Natural killer cell (primary cell): ENCODE measurements at regions not wholly inside any gene's neighbourhood (a gene's known extent, or its start where the extent isn't known, plus 50 kb on each side); places are given as distances from the start of the nearest gene placed in this dataset.

Experiments
- ATAC-seq, 3 donors: fragments of 150-1000 bp in 2 of 3; fragments of 200-7000 bp in 1 of 3; cut with Tn5 transposase; 1 replicate in 1 of 3; 2 replicates in 2 of 3; pipeline ENCODE4 v1.10.0; 2021; ENCODE audit warnings: mild to moderate bottlenecking in 2 of 3, moderate library complexity in 2 of 3
- DNase-seq, 2 donors: peaks; one replicate each; pipeline versions ENCODE4 v3.0.0 to v3.0.0-alpha.2; 2013 to 2021; ENCODE audit warnings: mixed read lengths in 1 of 2
- H3K27ac ChIP-seq: one replicate; pipeline ENCODE4 v1.5.1; 2013; ENCODE audit warnings: mild to moderate bottlenecking, low read length
- H3K27me3 ChIP-seq: one replicate; pipeline ENCODE4 v1.6.1; 2013; ENCODE audit warnings: low read length; ENCODE audit not compliant: control insufficient read depth, insufficient read depth
- H3K36me3 ChIP-seq: one replicate; pipeline ENCODE4 v1.6.1; 2013; ENCODE audit warnings: low read length; ENCODE audit not compliant: control insufficient read depth, insufficient read depth
- H3K4me1 ChIP-seq: one replicate; pipeline ENCODE4 v1.6.1; 2013; ENCODE audit warnings: low read length; ENCODE audit not compliant: control insufficient read depth, insufficient read depth
- H3K4me3 ChIP-seq: one replicate; pipeline ENCODE4 v1.5.1; 2013; ENCODE audit warnings: low read length
- H3K9me3 ChIP-seq: one replicate; pipeline ENCODE4 v1.6.1; 2013; ENCODE audit warnings: low read length; ENCODE audit not compliant: control insufficient read depth, insufficient read depth
- H3K27ac Mint-ChIP-seq, 2 donors: one replicate each; pipeline ENCODE4 v1.8.0; 2022; ENCODE audit warnings: mild to moderate bottlenecking in 2 of 2, mixed read lengths in 2 of 2, moderate library complexity in 1 of 2
- H3K27me3 Mint-ChIP-seq, 2 donors: one replicate each; pipeline ENCODE4 v1.8.0; 2022; ENCODE audit warnings: low read depth in 2 of 2, mixed read lengths in 2 of 2
- H3K36me3 Mint-ChIP-seq: one replicate; pipeline ENCODE4 v1.8.0; 2022; ENCODE audit warnings: mixed read lengths
- H3K4me1 Mint-ChIP-seq, 2 donors: one replicate each; pipeline ENCODE4 v1.8.0; 2022; ENCODE audit warnings: mixed read lengths in 2 of 2
- H3K4me3 Mint-ChIP-seq: one replicate; pipeline ENCODE4 v1.8.0; 2022; ENCODE audit warnings: mild to moderate bottlenecking, moderate library complexity, mixed read lengths
- H3K9me3 Mint-ChIP-seq, 2 donors: one replicate each; pipeline ENCODE4 v1.8.0; 2022; ENCODE audit warnings: mixed read lengths in 2 of 2
- WGBS: methylation state at CpG from one replicate; pipeline ENCODE4 v1.1.7; 2013; ENCODE audit warnings: missing lambda C conversion rate; ENCODE audit not compliant: insufficient coverage; 5-methylcytosine and 5-hydroxymethylcytosine counted together
- intact Hi-C: fragments of 100-400 bp; cut with micrococcal nuclease; formaldehyde crosslinking; loops from one replicate; pipeline ENCODE4 v1.14.2; 2022
- TF ChIP-seq, protein P1 (sequence below): fragments of 200-600 bp; IDR thresholded peaks from one replicate; pipeline ENCODE4 v1.8.0; 2022; ENCODE audit warnings: antibody characterized with exemption

DNA sequence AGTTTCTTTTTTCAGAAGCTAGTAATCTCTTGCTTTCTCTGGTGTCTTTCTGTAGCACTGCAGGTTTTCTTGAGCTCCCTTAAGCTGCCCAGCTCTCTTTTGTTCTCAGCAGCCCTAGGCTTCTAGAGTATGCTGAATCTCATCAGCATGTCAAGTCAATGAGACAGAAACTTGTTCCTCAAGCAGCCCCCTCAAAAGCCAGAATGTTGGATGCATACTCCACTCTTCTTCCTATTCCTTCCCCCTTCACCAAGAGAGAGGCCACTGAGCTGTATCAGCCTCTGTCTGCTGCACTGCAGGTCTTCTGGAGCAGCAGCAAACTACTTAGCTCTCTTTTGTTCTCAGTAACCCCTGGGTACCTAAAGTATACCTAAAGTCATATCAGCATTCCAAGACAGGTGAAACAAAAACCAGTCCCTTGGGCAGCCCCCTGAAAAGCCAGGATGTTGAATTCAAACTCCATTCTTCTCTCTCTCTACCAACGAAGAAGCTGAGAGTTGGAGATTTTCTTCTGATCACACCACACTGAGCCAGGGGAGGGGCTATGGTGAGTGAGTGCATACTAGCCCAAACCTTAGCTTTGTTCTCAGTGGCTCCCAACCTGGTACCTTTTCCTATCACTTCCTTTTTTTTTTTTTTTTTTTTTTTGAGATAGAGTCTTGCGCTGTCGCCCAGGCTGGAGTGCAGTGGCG, 73.3 kb upstream of the WAC start:
- Mint-ChIP-seq H3K4me3 (no peak overlapping the region), H3K4me1 (no peaks in the 10 kb centered on the region), H3K27me3 (peaks cover 20 to 37% of the 10 kb centered on the region in 2 donors), H3K36me3 (no peaks in the 10 kb centered on the region), H3K27ac (no peak overlapping the region), H3K9me3 (no peaks in the 10 kb centered on the region)
- TF ChIP-seq, protein P1, sequence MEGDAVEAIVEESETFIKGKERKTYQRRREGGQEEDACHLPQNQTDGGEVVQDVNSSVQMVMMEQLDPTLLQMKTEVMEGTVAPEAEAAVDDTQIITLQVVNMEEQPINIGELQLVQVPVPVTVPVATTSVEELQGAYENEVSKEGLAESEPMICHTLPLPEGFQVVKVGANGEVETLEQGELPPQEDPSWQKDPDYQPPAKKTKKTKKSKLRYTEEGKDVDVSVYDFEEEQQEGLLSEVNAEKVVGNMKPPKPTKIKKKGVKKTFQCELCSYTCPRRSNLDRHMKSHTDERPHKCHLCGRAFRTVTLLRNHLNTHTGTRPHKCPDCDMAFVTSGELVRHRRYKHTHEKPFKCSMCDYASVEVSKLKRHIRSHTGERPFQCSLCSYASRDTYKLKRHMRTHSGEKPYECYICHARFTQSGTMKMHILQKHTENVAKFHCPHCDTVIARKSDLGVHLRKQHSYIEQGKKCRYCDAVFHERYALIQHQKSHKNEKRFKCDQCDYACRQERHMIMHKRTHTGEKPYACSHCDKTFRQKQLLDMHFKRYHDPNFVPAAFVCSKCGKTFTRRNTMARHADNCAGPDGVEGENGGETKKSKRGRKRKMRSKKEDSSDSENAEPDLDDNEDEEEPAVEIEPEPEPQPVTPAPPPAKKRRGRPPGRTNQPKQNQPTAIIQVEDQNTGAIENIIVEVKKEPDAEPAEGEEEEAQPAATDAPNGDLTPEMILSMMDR: no peak
- intact Hi-C loops: no loop called here
- no peaks in the 10 kb centered on the region for H3K4me1 ChIP-seq
- WGBS: no CpG with 5 or more reads among the region's 4 CpGs
- H3K4me3 ChIP-seq: no peak overlapping the region
- ATAC-seq: no peak
- no peaks in the 10 kb centered on the region for H3K27me3 ChIP-seq
- no peaks in the 10 kb centered on the region for H3K36me3 ChIP-seq
- H3K27ac ChIP-seq: no peak overlapping the region
- no peak for DNase-seq
- H3K9me3 ChIP-seq: no peaks in the 10 kb centered on the region

DNA sequence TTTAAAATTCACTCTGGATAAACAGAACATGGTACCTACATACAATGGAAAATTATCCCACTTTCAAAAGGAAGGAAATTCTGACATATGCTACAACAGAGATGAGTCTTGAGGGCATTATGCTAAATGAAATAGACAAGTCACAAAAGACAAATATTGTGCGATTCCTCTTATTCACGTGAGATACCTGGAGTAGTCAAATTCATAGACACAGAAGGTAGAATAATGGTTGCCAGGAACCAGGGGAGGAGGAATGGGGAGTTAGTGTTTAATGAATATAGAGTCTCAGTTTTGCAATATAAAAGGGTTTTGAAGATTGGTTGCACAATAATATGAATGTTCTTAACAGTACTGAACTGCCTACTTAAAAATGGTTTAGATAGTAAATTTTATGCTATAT, 69.8 kb upstream of the WAC start:
- Mint-ChIP-seq H3K4me3 (no peak overlapping the region), H3K4me1 (no peaks in the 10 kb centered on the region), H3K9me3 (no peaks in the 10 kb centered on the region), H3K27me3 (peaks cover 10 to 13% of the 10 kb centered on the region in 2 donors), H3K36me3 (no peaks in the 10 kb centered on the region), H3K27ac (no peak overlapping the region)
- Histone ChIP-seq H3K27ac (no peak overlapping the region), H3K27me3 (no peaks in the 10 kb centered on the region), H3K4me3 (no peak overlapping the region), H3K9me3 (no peaks in the 10 kb centered on the region), H3K36me3 (no peaks in the 10 kb centered on the region), H3K4me1 (no peaks in the 10 kb centered on the region)
- DNase-seq: no peak
- TF ChIP-seq, protein P1: no peak
- intact Hi-C loops: no loop called here
- WGBS: 81% methylated on average over 2 of the region's 2 CpGs
- no peak for ATAC-seq

DNA sequence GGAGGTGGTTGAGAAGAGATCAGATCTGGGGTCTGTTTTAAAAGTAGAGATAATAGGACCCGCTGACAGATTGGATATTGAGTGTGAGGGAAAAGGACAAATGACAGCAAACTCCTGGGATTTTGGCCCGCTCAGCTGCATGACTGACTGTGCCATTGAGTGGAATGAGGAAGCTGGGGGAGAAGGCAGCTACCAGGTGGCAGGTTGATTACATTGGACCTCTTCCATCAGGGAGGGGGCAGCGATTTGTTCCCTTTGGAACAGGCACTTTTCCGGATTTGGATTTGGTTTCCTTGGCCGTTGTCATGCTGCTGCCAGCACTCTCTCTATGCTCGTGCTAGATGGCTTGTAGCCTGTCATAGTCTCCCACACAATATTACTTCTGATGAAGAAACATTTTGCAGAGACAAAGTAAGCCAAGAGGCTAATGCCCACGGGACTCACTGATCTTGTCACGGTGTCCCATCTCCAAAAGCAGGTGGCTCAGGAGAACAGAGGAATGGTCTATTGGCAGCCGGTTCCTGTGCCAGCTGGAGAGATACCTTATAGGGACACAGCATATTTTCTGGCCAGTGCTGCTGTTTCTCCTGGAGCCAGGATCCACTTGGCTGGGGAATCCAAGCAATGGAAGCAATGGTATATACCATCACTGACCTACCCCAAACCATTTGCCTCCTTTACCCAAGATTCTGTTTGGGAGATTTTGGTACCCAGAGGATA, 69.1 kb upstream of the WAC start:
- Histone ChIP-seq H3K27ac (no peak overlapping the region), H3K36me3 (no peaks in the 10 kb centered on the region), H3K27me3 (no peaks in the 10 kb centered on the region), H3K4me3 (no peak overlapping the region), H3K9me3 (no peaks in the 10 kb centered on the region), H3K4me1 (no peaks in the 10 kb centered on the region)
- Mint-ChIP-seq H3K4me1 (no peaks in the 10 kb centered on the region), H3K27me3 (peaks cover 8 to 10% of the 10 kb centered on the region in 2 donors), H3K9me3 (no peaks in the 10 kb centered on the region), H3K36me3 (no peaks in the 10 kb centered on the region), H3K27ac (no peak overlapping the region), H3K4me3 (no peak overlapping the region)
- TF ChIP-seq, protein P1: no peak
- DNase-seq: no peak
- 84% methylated on average over 9 of the region's 9 CpGs for WGBS
- no peak for ATAC-seq
- intact Hi-C loops: no loop called here
